ENCODE measurements at regions not wholly inside any gene's neighbourhood (a gene's known extent, or its start where the extent isn't known, plus 50 kb on each side); places are given as distances from the start of the nearest gene placed in this dataset.

DNA sequence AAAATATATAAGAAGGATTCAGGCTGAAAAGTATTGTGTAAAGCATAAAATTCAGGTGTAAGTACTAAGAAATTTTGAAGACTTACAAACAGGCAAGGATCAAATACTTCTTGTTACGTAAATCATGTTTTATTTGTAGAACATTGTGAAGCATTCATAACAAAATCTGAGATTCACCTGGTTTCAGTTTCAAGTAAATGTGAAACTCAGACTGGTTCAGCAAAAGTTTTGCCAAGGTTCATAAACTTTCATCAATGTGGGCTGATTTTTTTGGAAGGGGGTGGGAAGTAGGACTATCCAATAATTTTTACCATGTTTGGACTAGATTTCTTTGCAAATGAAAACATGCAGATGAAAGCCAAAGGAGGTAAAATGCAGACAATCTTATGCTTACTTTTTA is 527.7 kb downstream of the ANKRD50 start:
- TF ChIP-seq, protein P1, sequence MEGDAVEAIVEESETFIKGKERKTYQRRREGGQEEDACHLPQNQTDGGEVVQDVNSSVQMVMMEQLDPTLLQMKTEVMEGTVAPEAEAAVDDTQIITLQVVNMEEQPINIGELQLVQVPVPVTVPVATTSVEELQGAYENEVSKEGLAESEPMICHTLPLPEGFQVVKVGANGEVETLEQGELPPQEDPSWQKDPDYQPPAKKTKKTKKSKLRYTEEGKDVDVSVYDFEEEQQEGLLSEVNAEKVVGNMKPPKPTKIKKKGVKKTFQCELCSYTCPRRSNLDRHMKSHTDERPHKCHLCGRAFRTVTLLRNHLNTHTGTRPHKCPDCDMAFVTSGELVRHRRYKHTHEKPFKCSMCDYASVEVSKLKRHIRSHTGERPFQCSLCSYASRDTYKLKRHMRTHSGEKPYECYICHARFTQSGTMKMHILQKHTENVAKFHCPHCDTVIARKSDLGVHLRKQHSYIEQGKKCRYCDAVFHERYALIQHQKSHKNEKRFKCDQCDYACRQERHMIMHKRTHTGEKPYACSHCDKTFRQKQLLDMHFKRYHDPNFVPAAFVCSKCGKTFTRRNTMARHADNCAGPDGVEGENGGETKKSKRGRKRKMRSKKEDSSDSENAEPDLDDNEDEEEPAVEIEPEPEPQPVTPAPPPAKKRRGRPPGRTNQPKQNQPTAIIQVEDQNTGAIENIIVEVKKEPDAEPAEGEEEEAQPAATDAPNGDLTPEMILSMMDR (conservative IDR thresholded peaks at IDR 0.05; ENCODE audit: low read length) = no peak
- no peak for TF ChIP-seq EZH2phosphoT487 (IDR thresholded peaks at IDR 0.05; ENCODE audit: borderline replicate concordance, low read depth, low read length)

Data from OCI-LY7 (cell line).